ENCODE measurements at regions not wholly inside any gene's neighbourhood (a gene's known extent, or its start where the extent isn't known, plus 50 kb on each side); places are given as distances from the start of the nearest gene placed in this dataset.
"Not testable (repeated sequence)": the region's sequence is repeated elsewhere in the genome, so short reads cannot be mapped to it uniquely, and the experiment has no call there.

DNA sequence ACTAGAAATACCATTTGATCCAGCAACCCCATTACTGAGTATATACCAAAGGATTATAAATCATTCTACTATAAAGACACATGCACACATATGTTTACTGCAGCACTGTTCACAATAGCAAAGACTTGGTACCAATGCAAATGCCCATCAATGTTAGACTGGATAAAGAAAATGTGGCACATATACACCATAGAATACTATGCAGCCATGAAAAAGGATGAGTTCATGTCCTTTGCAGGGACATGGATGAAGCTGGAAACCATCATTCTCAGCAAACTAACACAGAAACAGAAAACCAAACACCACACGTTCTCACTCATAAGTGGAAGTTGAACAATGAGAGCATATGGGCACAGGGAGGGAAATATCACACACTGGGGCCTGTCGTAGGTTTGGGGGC, 106.0 kb downstream of the SPATA18 start:
- DNase-seq (ENCODE audit: low read depth in 4 of 4, low spot score in 2 of 4): not testable (repeated sequence)

DNA sequence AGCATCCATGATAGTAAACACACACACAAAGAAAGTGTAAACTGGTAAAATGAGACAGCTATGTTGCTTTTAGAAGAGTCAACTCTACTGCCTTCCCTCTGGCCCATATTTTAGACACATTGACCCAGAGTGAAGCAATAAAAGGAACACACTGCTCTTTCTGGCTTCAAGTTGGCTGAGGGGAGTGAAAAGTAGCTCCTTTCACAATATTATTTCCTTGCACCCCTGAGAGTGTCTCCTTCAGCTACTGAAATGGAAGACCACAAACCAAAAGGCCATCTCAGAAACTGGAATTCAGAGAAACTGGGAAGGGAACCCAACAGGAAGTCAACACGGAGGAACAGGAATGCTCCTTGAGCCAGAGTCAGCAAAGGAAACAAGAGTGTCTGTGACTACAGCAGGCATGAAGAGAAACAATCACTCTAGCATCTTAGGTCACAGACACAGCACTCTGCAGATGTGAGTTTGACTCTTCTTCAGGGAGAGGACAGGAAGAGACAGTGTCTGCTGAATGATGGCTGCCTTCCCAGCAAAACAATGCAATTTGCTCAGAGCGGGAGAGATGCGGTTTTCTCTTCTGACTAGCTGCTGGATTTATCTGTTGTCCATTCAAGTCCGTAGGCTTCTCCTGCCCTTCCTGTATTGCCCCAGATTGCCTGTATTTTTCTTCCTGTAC, 106.7 kb downstream of the SPATA18 start:
- no peak for DNase-seq (ENCODE audit: low read depth in 4 of 4, low spot score in 2 of 4)

DNA sequence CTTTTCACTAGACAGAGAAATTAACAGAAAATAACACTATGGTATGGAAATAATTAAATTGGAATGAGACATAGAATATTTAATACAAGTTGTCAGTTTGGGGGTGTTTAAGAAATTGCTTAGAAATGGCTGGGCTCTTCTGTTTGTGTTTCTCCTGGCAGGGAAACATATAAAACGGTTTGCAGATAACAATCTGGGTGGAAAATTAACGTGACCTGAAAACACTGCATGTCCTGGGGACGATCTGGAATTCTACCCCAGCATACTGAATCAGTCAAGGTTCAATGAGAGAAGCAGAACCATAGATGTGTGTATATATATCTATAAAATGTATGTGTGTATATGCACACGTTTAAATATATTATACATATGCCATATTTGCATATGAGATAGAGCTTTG, 109.8 kb downstream of the SPATA18 start:
- DNase-seq (ENCODE audit: low read depth in 4 of 4, low spot score in 2 of 4): no peak

DNA sequence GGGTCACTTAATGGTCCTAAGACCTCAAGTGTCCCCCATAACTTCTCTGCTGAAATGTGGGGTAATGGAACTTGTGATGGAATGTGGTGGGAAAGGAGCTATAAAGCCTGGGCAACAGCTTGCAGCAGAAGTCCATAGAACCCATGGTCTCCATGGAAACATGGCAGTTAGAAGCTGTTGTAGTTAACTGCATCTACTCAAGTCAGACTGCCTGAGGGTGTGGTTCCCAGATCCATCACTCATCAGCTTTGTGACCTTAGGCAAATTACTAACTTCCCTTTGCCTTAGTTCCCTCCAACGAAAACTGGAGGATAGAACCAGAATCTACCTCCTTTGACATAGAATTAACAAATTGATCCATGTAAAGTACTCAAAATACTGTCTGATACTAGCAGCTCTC, 113.0 kb downstream of the SPATA18 start:
- no peak for DNase-seq (ENCODE audit: low read depth in 4 of 4, low spot score in 2 of 4)

DNA sequence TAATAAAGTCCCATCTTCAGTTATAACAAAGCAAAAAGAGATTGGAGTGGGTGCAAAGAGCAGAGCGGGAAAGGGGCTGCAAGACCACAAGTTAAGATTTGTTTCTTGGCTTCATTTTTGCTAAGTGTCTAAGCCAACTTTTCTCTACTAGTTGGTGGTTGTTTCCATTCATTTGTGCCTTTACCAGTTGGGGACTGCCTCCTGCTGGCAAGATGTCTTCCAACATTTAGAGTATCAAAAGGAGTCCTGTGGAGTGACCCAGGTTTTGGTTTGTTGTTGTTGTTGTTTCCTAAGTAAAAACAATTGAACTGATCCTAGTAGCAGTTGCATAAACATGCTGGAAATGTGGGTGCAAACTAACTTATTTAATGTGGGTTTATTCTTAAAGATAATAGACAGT, 121.1 kb downstream of the SPATA18 start:
- DNase-seq (ENCODE audit: low read depth in 4 of 4, low spot score in 2 of 4): no peak

DNA sequence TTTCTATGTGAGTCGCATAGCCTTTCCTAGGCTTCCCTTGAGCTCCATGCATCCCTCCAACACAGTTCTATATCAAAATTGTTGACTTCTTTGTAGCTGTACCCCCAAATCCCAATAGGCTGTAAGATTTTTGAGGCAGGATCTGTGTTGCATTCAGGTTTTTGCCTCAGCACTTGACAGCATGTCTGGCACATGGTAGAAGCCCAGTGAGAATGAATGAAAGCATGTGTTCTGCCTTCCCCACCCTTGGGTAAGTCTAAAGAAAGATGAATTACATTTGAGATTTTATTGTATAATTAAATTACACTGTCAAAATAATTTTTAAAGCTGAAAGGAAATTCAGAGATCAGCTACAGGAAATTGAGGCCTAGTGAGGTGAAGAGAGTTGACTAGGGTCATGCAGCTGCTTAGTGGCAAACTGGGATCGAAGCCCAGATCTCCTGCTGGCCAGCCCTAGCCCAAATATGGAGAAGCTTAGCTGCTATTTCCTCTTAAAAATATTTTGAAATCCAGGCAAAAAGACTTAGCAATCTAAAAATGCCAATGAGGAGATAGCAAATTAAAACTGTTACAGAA, 122.5 kb downstream of the SPATA18 start:
- DNase-seq (ENCODE audit: low read depth in 4 of 4, low spot score in 2 of 4): no peak

DNA sequence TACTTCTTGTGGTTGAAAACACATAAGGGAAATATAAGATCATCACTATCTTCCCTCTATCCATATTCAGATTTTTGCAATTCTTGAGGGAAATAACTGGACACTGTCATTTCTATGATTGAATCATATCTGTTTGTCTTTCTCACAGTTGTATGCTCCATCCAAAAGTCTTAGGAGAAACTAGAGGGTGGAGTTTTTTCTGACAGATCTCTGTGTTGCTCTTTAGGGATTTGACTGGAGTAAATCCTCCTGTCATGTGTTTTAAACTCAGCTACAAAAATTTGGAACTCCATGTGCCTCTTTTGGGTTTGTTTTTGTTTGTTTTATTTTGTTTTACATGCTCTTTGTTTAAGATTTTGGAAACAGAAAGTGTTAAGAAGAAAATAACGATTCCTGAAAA, 136.5 kb downstream of the SPATA18 start:
- DNase-seq (ENCODE audit: low read depth in 4 of 4, low spot score in 2 of 4): no peak

DNA sequence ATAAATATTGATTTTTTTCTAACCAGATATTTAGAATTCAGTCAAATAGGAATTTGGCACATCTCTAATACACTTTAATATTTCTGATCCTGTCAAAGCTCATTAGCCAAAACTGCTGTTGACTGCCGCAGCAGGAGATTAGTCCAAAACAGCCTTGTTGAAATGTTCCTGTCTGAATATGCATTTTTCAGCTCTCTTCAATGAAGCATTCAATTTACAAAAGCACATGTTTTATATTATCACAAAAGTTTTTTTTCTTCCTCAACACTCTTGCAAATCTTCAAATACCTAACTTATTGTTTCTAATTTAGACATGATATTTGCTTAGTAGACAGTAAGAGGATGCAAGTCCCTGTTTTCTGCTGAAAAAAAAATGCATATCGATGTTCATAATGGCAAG, 140.9 kb downstream of the SPATA18 start:
- DNase-seq (ENCODE audit: low read depth in 4 of 4, low spot score in 2 of 4): no peak

DNA sequence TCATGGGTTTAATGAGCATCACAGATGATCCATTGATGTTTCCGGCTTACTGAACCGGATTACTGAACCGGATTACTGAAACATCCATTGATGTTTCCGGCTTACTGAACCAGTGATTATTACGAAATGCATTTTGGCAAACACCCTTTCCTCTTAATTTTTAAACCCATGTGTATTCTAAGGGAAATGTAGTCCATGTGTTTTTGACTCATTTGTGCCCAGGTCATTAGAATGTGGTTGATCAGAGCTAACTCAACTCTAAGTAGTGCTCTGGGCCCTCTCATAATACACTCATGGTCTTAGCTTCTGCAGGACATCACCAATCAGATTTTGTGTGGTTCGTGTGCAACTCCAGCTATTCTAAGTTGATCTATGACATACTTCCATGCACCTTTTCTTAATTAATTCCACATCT, 141.6 kb downstream of the SPATA18 start:
- no peak for DNase-seq (ENCODE audit: low read depth in 4 of 4, low spot score in 2 of 4)

DNA sequence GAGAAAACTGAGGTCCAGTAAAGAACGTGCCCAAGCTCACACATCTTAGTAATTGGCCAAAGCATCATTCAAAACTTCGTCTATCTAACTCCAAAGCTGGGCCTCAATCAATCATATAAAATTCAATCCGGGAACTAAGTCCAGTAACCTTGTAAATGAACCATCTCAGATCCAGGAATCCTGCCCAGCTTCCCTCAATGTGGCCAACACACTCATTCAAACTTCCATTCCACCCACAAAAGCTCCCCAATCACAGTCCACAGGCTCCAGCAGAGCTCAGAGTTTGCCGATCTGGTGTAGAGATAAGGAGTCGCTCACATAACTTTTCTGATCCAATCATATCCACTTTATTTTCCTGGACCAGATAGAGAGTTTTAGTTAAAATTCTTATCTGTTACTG, 144.8 kb downstream of the SPATA18 start:
- no peak for DNase-seq (ENCODE audit: low read depth in 4 of 4, low spot score in 2 of 4)

DNA sequence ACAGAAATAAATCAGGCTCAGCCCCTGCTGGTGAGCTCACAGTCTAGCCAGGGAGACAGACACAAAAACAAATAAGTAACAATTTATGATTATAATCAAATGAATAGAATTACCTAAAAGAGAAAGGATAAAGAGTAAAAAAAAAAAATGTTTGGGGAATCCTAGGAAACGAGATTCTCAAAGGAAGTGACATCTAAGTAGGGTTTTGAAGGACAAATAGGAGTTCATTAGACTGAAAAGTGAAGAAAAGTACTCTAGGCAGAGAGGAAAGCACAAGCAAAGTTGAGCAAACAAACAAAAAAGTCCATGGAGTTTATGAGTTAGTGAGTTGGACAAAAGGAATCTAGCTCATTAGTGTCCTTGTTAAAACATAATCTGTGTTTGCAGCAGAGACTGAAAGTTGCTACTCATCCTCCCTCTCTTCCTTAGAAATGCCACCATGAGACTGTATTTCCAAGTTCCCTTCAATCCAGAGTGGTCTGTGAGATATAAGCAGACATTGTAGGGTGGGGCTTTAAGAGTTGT, 145.6 kb downstream of the SPATA18 start:
- DNase-seq (ENCODE audit: low read depth in 4 of 4, low spot score in 2 of 4): no peak

DNA sequence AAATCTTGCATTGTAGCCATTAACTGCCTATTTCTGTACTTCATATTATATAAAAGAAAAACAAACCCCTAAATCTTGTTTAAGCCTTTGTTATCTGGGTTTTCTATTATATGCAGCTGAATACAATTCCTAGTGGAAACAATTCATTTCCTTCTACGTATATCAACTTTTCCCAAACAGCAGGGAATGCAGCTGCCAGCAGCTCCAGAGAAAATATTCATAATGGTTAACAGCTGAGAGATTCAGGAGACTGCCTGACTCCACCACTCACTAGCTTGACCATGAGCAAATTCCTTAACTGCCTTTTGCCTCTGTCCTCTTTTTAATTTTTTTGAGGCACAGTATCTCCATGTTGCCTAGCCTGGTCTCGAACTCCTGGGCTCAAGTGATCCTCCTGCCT, 146.2 kb downstream of the SPATA18 start:
- no peak for DNase-seq (ENCODE audit: low read depth in 4 of 4, low spot score in 2 of 4)

DNA sequence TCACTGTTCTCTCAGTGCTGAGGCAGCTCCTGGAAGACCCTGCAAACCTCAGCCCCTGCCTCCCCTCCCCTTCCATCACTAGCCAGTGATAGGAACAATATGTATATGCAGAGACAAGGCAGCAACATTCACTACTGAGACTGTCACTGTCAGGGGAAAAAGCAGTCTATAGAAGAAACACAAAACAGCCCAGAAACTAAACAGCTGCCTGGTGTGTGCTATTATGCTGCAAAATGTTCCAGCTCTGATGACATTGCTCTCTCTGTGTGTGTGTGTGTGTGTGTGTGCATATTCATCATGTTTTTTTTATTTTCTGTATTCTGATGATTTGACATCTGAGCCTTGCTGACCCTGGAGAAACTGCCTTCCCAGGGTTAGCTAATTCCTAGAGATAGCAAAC, 147.2 kb downstream of the SPATA18 start:
- peak in 1 of 4 donors; percentile 29 for DNase-seq (ENCODE audit: low read depth in 4 of 4, low spot score in 2 of 4)

DNA sequence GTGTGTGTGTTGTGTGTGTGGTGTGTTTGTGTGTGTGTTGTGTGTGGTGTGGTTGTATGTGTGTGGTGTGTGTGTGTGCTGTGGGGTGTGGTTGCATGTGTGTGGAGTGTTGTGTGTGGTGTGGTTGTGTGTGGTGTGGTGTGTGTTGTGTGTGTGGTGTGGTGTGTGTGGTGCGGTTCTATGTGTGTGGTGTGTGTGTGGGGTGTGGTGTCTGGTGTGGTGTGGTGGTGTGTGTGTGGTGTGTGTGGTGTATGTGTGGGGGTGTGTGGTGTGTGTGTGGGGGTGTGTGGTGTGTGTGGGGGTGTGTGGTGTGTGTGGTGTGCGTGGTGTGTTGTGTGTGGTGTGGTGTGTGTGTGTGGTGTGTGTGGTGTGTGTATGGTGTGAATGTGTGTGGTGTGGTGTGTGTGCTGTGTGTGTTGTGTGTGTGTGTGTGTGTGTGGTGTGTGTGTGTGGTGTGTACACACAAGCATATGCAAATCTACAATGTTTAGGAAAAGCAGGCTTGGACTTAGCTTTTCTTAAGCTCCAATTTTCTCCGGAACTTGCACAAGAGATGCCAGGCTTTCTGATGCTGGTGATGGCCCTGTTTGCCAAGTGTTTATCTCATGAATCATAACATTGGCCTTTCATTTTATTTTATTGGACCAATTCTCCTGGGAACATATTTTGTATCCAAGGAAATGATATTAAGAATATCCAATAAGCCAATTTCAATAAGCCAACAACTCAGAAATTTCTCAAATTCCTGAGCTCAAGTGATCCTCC, 148.7 kb downstream of the SPATA18 start:
- DNase-seq (ENCODE audit: low read depth in 4 of 4, low spot score in 2 of 4): no peak

DNA sequence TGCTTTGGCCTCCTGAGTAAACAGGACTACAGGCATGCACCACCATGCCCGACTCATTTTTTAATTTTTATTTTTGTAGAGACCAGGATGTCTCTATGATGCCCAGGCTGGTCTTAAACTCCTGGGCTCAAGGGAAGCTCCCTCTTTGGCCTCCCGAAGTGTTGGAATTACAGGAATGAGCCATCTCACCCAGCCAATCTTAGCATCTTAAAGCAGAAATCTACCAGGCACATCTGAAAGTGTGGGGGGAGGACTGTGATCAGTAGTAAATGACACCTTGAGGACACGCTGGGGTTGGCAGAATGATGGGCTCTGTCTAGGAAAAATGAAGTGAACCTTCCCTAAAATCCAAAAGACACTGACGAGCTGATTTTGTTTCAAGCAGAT, 149.2 kb downstream of the SPATA18 start:
- no peak for DNase-seq (ENCODE audit: low read depth in 4 of 4, low spot score in 2 of 4)

DNA sequence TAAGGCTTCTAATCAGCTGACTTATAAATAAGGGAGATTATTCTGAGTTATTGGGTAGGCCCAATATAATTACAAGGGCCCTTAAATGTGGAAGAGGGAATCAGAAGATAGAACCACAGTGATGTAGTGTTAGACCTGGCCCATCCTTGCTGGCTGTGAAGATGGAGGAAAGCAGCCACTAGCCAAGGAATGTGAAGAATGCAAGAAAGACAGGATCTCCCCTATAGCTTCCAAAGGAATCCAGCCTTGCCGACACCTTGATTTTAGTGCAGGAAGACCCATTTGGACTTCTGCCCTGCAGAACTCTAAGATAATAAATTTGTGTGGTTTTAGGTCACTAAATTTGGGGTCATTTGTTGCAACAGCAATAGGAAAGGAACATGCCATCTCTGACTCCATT, 150.6 kb downstream of the SPATA18 start:
- DNase-seq (ENCODE audit: low read depth in 4 of 4, low spot score in 2 of 4): no peak

DNA sequence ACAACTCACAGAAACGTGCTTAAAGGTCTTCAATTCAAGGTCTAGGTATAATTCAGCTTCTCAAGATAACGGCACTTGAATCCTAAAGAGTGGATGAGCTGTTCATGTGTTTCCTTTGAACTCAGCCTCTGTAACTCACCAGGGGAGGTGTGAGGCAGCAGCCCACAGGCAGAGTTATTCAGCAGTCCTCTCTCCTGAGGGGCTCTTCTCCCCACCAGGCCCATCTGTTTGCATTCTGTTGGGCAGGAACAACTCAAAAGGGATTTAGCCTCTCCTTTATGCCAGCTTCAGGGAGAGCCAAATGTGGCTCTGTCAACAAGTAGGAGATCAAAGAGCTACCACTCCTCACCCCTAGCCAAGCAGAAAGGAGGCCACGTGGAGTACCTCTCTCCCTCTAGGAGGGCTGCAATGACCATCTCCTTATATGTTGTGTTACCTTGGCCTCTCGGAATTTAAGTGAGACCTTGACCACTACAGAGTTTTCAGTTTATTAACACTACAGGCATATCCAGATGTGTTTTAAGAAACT, 151.2 kb downstream of the SPATA18 start:
- no peak for DNase-seq (ENCODE audit: low read depth in 4 of 4, low spot score in 2 of 4)

DNA sequence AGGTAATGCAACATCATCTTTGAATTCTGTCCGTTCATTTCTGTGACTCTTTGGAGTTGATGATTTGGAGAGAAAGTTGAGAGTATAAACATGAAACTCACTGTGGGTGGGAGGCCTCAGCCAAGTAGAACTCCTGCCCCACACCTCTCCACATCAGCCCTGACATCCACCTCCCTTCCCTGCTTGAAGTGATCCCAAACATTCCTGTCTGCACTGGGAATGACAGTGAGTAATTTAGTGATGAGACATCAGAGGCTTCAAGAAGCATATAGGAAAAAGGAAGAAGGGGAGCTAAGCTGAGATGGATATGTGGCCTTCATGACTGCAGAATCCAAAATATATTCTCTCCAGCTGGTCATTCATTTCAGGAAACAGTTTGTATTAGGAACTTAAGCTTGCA, 151.8 kb downstream of the SPATA18 start:
- no peak for DNase-seq (ENCODE audit: low read depth in 4 of 4, low spot score in 2 of 4)

DNA sequence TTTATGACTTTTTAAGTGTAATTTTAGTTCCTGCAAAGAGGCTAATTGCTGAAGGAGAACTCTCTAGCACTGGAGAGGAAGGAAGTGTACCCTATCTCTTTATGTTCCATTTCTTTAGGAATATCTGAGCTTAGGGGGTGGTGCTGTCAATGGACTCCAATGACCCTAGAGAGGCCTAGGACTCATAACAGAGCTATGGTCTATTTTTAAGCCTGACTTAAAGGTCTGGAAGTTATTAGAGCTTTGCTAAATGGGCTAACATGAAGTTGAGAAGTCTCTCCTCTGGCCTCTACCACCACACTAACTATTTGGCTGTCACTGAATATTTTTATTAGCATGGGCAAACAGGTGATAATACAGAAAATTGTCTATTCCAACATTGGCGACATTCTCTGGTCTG, 152.2 kb downstream of the SPATA18 start:
- no peak for DNase-seq (ENCODE audit: low read depth in 4 of 4, low spot score in 2 of 4)

DNA sequence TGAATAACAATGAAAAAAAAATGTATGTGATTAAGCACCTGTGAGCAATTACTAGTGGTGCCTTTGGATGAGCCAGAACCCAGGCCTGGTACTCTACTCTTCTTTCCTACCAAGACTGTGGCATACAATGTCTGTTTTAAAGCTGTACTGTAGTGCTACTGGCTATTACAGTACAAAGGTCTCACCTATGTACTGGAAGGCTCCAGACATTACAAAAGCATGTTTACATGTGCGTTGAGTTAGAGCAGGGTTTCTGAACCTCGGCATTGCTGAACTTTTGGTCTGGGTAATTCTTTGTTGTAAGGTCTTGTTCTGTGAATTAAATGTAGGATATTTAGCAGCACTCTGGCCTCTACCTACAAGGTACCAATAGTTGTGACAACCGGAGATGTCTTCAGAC, 153.8 kb downstream of the SPATA18 start:
- DNase-seq (ENCODE audit: low read depth in 4 of 4, low spot score in 2 of 4): no peak

DNA sequence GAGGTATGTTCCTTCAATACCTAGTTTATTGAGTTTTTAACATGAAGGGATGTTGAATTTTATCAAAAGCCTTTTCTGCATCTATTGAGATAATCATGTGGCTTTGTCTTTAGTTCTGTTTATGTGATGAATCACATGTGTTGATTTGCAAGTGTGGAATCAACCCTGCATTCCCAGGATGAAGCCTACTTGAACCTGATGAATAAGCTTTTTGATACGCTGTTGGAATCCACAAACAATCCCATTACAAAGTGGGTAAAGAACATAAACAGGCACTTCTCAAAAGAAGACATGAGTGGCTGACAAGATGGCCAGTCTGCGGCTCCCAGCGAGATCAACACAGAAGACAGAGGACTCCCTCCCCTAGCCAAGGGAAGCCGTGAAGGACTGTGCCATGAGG, 156.0 kb downstream of the SPATA18 start:
- DNase-seq (ENCODE audit: low read depth in 4 of 4, low spot score in 2 of 4): not testable (repeated sequence)

DNA sequence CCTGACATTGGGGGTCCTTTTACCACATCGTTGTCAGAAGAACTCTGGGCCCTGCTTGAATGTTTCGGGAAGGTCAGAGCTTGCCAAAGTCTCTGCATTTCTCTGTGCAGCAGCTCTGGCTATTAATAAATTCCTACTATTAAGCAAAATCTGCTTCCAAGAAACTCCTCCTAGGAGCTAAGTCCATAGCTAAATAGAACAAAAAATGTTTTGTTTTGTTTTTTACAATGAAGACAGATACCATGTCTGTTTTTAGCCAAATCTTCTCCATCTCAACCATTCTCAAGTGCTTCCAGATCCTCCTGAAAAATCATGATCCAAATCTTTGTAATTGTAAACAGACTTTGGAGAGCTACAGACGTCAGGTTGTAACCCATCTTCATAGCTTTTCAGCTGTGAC, 161.6 kb downstream of the SPATA18 start:
- no peak for DNase-seq (ENCODE audit: low read depth in 4 of 4, low spot score in 2 of 4)

All from left renal cortex interstitium (tissue), 4 donors.